Stimulated activated naive CD8-positive, alpha-beta T cell treated with anti-CD3 and anti-CD28 coated beads, Interleukin-15, Interleukin-2, amounts not matched to agents 100 ng/mL and 50 ng/mL, for 24 hours (primary cell): ENCODE measurements at regions not wholly inside any gene's neighbourhood (a gene's known extent, or its start where the extent isn't known, plus 50 kb on each side); places are given as distances from the start of the nearest gene placed in this dataset.
"Not testable (repeated sequence)": the region's sequence is repeated elsewhere in the genome, so short reads cannot be mapped to it uniquely, and the experiment has no call there.

Experiments used
- H3K27ac Mint-ChIP-seq: one replicate; pipeline ENCODE4 v1.8.0; 2021; ENCODE audit warnings: mild to moderate bottlenecking, mixed read lengths
- H3K27me3 Mint-ChIP-seq: one replicate; pipeline ENCODE4 v1.8.0; 2021; ENCODE audit warnings: mixed read lengths
- H3K36me3 Mint-ChIP-seq: one replicate; pipeline ENCODE4 v1.8.0; 2021; ENCODE audit warnings: low read depth, mixed read lengths
- H3K4me1 Mint-ChIP-seq: one replicate; pipeline ENCODE4 v1.8.0; 2021; ENCODE audit warnings: low read depth, mixed read lengths
- H3K4me3 Mint-ChIP-seq: one replicate; pipeline ENCODE4 v1.8.0; 2021; ENCODE audit warnings: mild to moderate bottlenecking, mixed read lengths
- H3K9me3 Mint-ChIP-seq: one replicate; pipeline ENCODE4 v1.8.0; 2021; ENCODE audit warnings: mixed read lengths

- H3K27me3 Mint-ChIP-seq, result no peaks in the 10 kb centered on the region
- H3K4me1 Mint-ChIP-seq, result no peaks in the 10 kb centered on the region
- H3K4me3 Mint-ChIP-seq, result no peak overlapping the region
- H3K27ac Mint-ChIP-seq, result no peak overlapping the region
- no peaks in the 10 kb centered on the region for H3K9me3 Mint-ChIP-seq
- no peaks in the 10 kb centered on the region for H3K36me3 Mint-ChIP-seq
These were observed 127.1 kb upstream of the SLC4A4 start for GRCh38 chr4:71211748-71212147.

GRCh38 chr4:71212216-71212615 is 126.6 kb upstream of the SLC4A4 start:
- no peaks in the 10 kb centered on the region for H3K27me3 Mint-ChIP-seq
- no peaks in the 10 kb centered on the region for H3K9me3 Mint-ChIP-seq
- no peak overlapping the region for H3K4me3 Mint-ChIP-seq
- no peaks in the 10 kb centered on the region for H3K36me3 Mint-ChIP-seq
- H3K27ac Mint-ChIP-seq, result no peak overlapping the region
- H3K4me1 Mint-ChIP-seq, result no peaks in the 10 kb centered on the region

GRCh38 chr4:71214578-71214977 is 124.2 kb upstream of the SLC4A4 start:
- Mint-ChIP-seq H3K4me3 (no peak overlapping the region), H3K27ac (no peak overlapping the region), H3K9me3 (no peaks in the 10 kb centered on the region), H3K4me1 (no peaks in the 10 kb centered on the region), H3K36me3 (no peaks in the 10 kb centered on the region), H3K27me3 (no peaks in the 10 kb centered on the region)

GRCh38 chr4:71216316-71216959 is 122.4 kb upstream of the SLC4A4 start:
- H3K4me3 Mint-ChIP-seq, result no peak overlapping the region
- H3K27me3 Mint-ChIP-seq, result no peaks in the 10 kb centered on the region
- no peaks in the 10 kb centered on the region for H3K4me1 Mint-ChIP-seq
- no peaks in the 10 kb centered on the region for H3K9me3 Mint-ChIP-seq
- H3K27ac Mint-ChIP-seq, result no peak overlapping the region
- no peaks in the 10 kb centered on the region for H3K36me3 Mint-ChIP-seq

- H3K27ac Mint-ChIP-seq, result no peak overlapping the region
- H3K4me1 Mint-ChIP-seq, result no peaks in the 10 kb centered on the region
- H3K27me3 Mint-ChIP-seq, result peaks cover 5% of the 10 kb centered on the region
- H3K4me3 Mint-ChIP-seq, result no peak overlapping the region
- no peaks in the 10 kb centered on the region for H3K9me3 Mint-ChIP-seq
- no peaks in the 10 kb centered on the region for H3K36me3 Mint-ChIP-seq
These were observed 121.1 kb upstream of the SLC4A4 start for GRCh38 chr4:71217688-71218087.

GRCh38 chr4:71220848-71221247 is 118.0 kb upstream of the SLC4A4 start:
- H3K36me3 Mint-ChIP-seq, H3K4me1 Mint-ChIP-seq, H3K4me3 Mint-ChIP-seq: not testable (repeated sequence)

GRCh38 chr4:71221510-71222466 is 117.0 kb upstream of the SLC4A4 start:
- H3K27ac Mint-ChIP-seq, result no peak overlapping the region
- no peaks in the 10 kb centered on the region for H3K4me1 Mint-ChIP-seq

More at GRCh38 chr4:71220848-71221247, 118.0 kb upstream of the SLC4A4 start:
- not testable (repeated sequence) for H3K27me3 Mint-ChIP-seq, H3K9me3 Mint-ChIP-seq, H3K27ac Mint-ChIP-seq

GRCh38 chr4:71222661-71223060 is 116.2 kb upstream of the SLC4A4 start:
- Mint-ChIP-seq H3K27me3 (peaks cover 5% of the 10 kb centered on the region), H3K36me3 (no peaks in the 10 kb centered on the region), H3K4me1 (no peaks in the 10 kb centered on the region), H3K27ac (no peak overlapping the region), H3K4me3 (no peak overlapping the region), H3K9me3 (no peaks in the 10 kb centered on the region)

More at GRCh38 chr4:71221510-71222466, 117.0 kb upstream of the SLC4A4 start:
- no peaks in the 10 kb centered on the region for H3K9me3 Mint-ChIP-seq
- H3K27me3 Mint-ChIP-seq, result peaks cover 5% of the 10 kb centered on the region
- H3K36me3 Mint-ChIP-seq, result no peaks in the 10 kb centered on the region
- H3K4me3 Mint-ChIP-seq, result no peak overlapping the region

- H3K4me1 Mint-ChIP-seq, result no peaks in the 10 kb centered on the region
- no peaks in the 10 kb centered on the region for H3K27me3 Mint-ChIP-seq
- H3K36me3 Mint-ChIP-seq, result no peaks in the 10 kb centered on the region
- H3K9me3 Mint-ChIP-seq, result no peaks in the 10 kb centered on the region
- H3K27ac Mint-ChIP-seq, result no peak overlapping the region
- no peak overlapping the region for H3K4me3 Mint-ChIP-seq
These were observed 109.1 kb upstream of the SLC4A4 start for GRCh38 chr4:71229477-71230270.

- no peaks in the 10 kb centered on the region for H3K4me1 Mint-ChIP-seq
- no peak overlapping the region for H3K4me3 Mint-ChIP-seq
- no peaks in the 10 kb centered on the region for H3K27me3 Mint-ChIP-seq
- no peak overlapping the region for H3K27ac Mint-ChIP-seq
- H3K36me3 Mint-ChIP-seq, result no peaks in the 10 kb centered on the region
- no peaks in the 10 kb centered on the region for H3K9me3 Mint-ChIP-seq
These were observed 108.3 kb upstream of the SLC4A4 start for GRCh38 chr4:71230271-71231128.

- H3K9me3 Mint-ChIP-seq, result no peaks in the 10 kb centered on the region
- no peak overlapping the region for H3K27ac Mint-ChIP-seq
- H3K4me1 Mint-ChIP-seq, result no peaks in the 10 kb centered on the region
- no peaks in the 10 kb centered on the region for H3K36me3 Mint-ChIP-seq
- H3K27me3 Mint-ChIP-seq, result no peaks in the 10 kb centered on the region
- no peak overlapping the region for H3K4me3 Mint-ChIP-seq
These were observed 107.4 kb upstream of the SLC4A4 start for GRCh38 chr4:71231129-71232055.

- Mint-ChIP-seq H3K27ac (no peak overlapping the region), H3K36me3 (no peaks in the 10 kb centered on the region), H3K9me3 (no peaks in the 10 kb centered on the region), H3K27me3 (no peaks in the 10 kb centered on the region), H3K4me1 (no peaks in the 10 kb centered on the region), H3K4me3 (no peak overlapping the region)
These were observed 106.8 kb upstream of the SLC4A4 start for GRCh38 chr4:71232056-71232430.

- H3K4me3 Mint-ChIP-seq, result no peak overlapping the region
- no peaks in the 10 kb centered on the region for H3K4me1 Mint-ChIP-seq
- H3K36me3 Mint-ChIP-seq, result no peaks in the 10 kb centered on the region
- no peak overlapping the region for H3K27ac Mint-ChIP-seq
- H3K9me3 Mint-ChIP-seq, result no peaks in the 10 kb centered on the region
- no peaks in the 10 kb centered on the region for H3K27me3 Mint-ChIP-seq
These were observed 106.0 kb upstream of the SLC4A4 start for GRCh38 chr4:71232846-71233245.
